HL-60 (cell line): ENCODE measurements at regions not wholly inside any gene's neighbourhood (a gene's known extent, or its start where the extent isn't known, plus 50 kb on each side); places are given as distances from the start of the nearest gene placed in this dataset.

Experiments
- DNase-seq, 2 experiments: peaks; one replicate each; pipeline ENCODE4 v3.0.0-alpha.2; 2010 to 2020; ENCODE audit warnings: low read depth in 1 of 2, low spot score in 1 of 2
- H3K27ac ChIP-seq: fragments of 250-450 bp; sonication (Bioruptor Pico); replicated peaks from 2 replicates; pipeline ENCODE4 v1.5.1; 2020; ENCODE audit warnings: mild to moderate bottlenecking, moderate library complexity
- H3K27me3 ChIP-seq: fragments of 250-450 bp; sonication (Bioruptor Pico); 2 replicates; pipeline ENCODE4 v1.5.1; 2021; ENCODE audit warnings: mild to moderate bottlenecking, moderate library complexity; ENCODE audit not compliant: insufficient read depth, poor library complexity, severe bottlenecking
- H3K4me3 ChIP-seq: replicated peaks from 2 replicates; pipeline ENCODE4 v1.5.1; 2011; ENCODE audit warnings: mild to moderate bottlenecking, control low read depth, low read length; ENCODE audit not compliant: insufficient read depth
- CTCF ChIP-seq: IDR thresholded peaks from one replicate; pipeline ENCODE4 v1.5.1; 2011; ENCODE audit warnings: low read length, control low read depth, inconsistent platforms; ENCODE audit not compliant: insufficient read depth
- GABPA ChIP-seq: IDR thresholded peaks from 2 replicates; pipeline ENCODE4 v1.6.1; 2012; ENCODE audit warnings: low read depth
- POLR2AphosphoS5 ChIP-seq: IDR thresholded peaks from 2 replicates; pipeline ENCODE4 v1.6.1; 2012; ENCODE audit warnings: low read depth
- REST ChIP-seq: IDR thresholded peaks from 2 replicates; pipeline ENCODE4 v1.6.1; 2012; ENCODE audit warnings: low read depth; ENCODE audit not compliant: insufficient replicate concordance
- SPI1 ChIP-seq: IDR thresholded peaks from 2 replicates; pipeline ENCODE4 v1.6.1; 2012; ENCODE audit warnings: low read depth, mild to moderate bottlenecking, borderline replicate concordance

- Histone ChIP-seq H3K4me3 (no peak overlapping the region), H3K27ac (no peak overlapping the region), H3K27me3 (no peaks in the 10 kb centered on the region)
- no peak for DNase-seq
- TF ChIP-seq POLR2AphosphoS5 (no peak), CTCF (no peak), GABPA (no peak), REST (no peak), SPI1 (no peak)
Measured at GRCh38 chr11:27949951-27950738, 157.8 kb downstream of the KIF18A start.

GRCh38 chr11:27945348-27945747 is 162.6 kb downstream of the KIF18A start:
- no peak overlapping the region for H3K4me3 ChIP-seq
- DNase-seq: no peak
- no peaks in the 10 kb centered on the region for H3K27me3 ChIP-seq
- TF ChIP-seq SPI1: no peak
- no peak for TF ChIP-seq CTCF
- no peak for TF ChIP-seq GABPA
- no peak for TF ChIP-seq REST
- no peak for TF ChIP-seq POLR2AphosphoS5
- H3K27ac ChIP-seq: no peak overlapping the region

- TF ChIP-seq CTCF (no peak), REST (no peak), POLR2AphosphoS5 (no peak), SPI1 (no peak), GABPA (no peak)
- H3K27me3 ChIP-seq: no peaks in the 10 kb centered on the region
- H3K27ac ChIP-seq: no peak overlapping the region
- H3K4me3 ChIP-seq: no peak overlapping the region
- no peak for DNase-seq
Measured at GRCh38 chr11:27938011-27938410, 169.9 kb downstream of the KIF18A start.
